ENCODE measurements at regions not wholly inside any gene's neighbourhood (a gene's known extent, or its start where the extent isn't known, plus 50 kb on each side); places are given as distances from the start of the nearest gene placed in this dataset.

DNA sequence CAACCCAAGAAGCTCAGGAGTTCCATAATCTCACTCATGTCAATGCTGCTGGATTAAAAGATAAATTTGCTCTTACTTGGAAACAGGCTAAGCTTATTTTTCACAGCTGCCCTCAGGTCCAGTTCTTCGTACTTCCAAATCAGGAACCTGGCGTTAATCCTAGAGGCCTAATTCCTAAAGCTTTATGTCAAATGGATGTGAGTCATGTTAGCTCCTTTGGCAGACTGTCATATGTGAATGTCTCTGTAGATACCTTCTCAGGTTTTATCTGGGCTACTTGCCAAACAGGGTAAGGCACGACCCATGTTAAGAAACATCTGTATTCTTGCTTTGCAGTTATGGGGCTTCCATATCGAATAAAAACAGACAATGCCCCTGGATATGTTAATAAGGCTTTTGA is 504.6 kb downstream of the ALG10 start:
- H3K9me3 Mint-ChIP-seq (ENCODE audit: unreplicated experiment), result peaks cover 39% of the 10 kb centered on the region
- CTCF ChIA-PET, result no interaction called here
- DNase-seq (ENCODE audit: unreplicated experiment), result peak; percentile 75

DNA sequence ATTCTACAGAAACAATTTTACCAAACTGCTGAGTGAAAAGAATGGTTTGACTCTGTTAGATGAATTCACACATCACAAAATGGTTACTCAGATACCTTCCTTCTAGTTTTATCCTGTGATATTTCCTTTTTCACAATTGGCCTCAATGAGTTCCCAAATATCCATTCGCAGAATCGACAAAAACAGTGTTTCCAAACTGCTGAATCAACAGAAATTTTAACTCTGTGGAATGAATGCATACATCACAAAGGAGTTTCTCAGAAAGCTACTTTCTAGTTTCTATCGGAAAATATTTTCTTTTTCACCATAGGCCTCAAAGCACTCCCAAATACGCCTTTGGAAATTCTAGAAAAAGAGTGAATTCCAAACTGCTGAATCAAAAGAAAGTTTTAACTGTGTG is 525.0 kb downstream of the ALG10 start:
- H3K4me1 Mint-ChIP-seq (ENCODE audit: insufficient read depth, unreplicated experiment), result no peaks in the 10 kb centered on the region
- no peaks in the 10 kb centered on the region for H3K27me3 Mint-ChIP-seq (ENCODE audit: insufficient read depth, unreplicated experiment)
- H3K9me3 Mint-ChIP-seq (ENCODE audit: unreplicated experiment), result peaks cover 9% of the 10 kb centered on the region
- H3K36me3 Mint-ChIP-seq (ENCODE audit: insufficient read depth, unreplicated experiment), result no peaks in the 10 kb centered on the region
- CTCF ChIA-PET, result interaction anchor here (0.6 kb wide), 1 partner anchor 67 kb away, joined by 3 read pairs; no protein-coding TSS in a partner anchor
- POLR2A ChIA-PET, result no interaction called here
- BruUV-seq (replicated peaks), result no TSS peak
- TF ChIP-seq, protein P1, sequence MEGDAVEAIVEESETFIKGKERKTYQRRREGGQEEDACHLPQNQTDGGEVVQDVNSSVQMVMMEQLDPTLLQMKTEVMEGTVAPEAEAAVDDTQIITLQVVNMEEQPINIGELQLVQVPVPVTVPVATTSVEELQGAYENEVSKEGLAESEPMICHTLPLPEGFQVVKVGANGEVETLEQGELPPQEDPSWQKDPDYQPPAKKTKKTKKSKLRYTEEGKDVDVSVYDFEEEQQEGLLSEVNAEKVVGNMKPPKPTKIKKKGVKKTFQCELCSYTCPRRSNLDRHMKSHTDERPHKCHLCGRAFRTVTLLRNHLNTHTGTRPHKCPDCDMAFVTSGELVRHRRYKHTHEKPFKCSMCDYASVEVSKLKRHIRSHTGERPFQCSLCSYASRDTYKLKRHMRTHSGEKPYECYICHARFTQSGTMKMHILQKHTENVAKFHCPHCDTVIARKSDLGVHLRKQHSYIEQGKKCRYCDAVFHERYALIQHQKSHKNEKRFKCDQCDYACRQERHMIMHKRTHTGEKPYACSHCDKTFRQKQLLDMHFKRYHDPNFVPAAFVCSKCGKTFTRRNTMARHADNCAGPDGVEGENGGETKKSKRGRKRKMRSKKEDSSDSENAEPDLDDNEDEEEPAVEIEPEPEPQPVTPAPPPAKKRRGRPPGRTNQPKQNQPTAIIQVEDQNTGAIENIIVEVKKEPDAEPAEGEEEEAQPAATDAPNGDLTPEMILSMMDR (IDR thresholded peaks at IDR 0.05; ENCODE audit: unreplicated experiment), result no peak
- no peak overlapping the region for H3K4me3 Mint-ChIP-seq (ENCODE audit: unreplicated experiment)
- intact Hi-C loops (cut with micrococcal nuclease), result no loop called here
- no peak for DNase-seq (ENCODE audit: unreplicated experiment)
- no peak overlapping the region for H3K27ac Mint-ChIP-seq (ENCODE audit: low read depth, unreplicated experiment)

More for the DNA sequence above, 504.6 kb downstream of the ALG10 start:
- intact Hi-C loops (cut with micrococcal nuclease), result no loop called here
- TF ChIP-seq, protein P1 (IDR thresholded peaks at IDR 0.05; ENCODE audit: unreplicated experiment), result no peak
- H3K27ac Mint-ChIP-seq (ENCODE audit: low read depth, unreplicated experiment), result no peak overlapping the region
- peaks cover 7% of the 10 kb centered on the region for H3K36me3 Mint-ChIP-seq (ENCODE audit: insufficient read depth, unreplicated experiment)
- BruUV-seq (replicated peaks), result no TSS peak
- H3K4me1 Mint-ChIP-seq (ENCODE audit: insufficient read depth, unreplicated experiment), result no peaks in the 10 kb centered on the region
- no peak overlapping the region for H3K4me3 Mint-ChIP-seq (ENCODE audit: unreplicated experiment)
- H3K27me3 Mint-ChIP-seq (ENCODE audit: insufficient read depth, unreplicated experiment), result no peaks in the 10 kb centered on the region
- POLR2A ChIA-PET, result interaction anchor here (0.6 kb wide), 1 partner anchor 18 kb away, joined by 6 read pairs; no protein-coding TSS in a partner anchor

DNA sequence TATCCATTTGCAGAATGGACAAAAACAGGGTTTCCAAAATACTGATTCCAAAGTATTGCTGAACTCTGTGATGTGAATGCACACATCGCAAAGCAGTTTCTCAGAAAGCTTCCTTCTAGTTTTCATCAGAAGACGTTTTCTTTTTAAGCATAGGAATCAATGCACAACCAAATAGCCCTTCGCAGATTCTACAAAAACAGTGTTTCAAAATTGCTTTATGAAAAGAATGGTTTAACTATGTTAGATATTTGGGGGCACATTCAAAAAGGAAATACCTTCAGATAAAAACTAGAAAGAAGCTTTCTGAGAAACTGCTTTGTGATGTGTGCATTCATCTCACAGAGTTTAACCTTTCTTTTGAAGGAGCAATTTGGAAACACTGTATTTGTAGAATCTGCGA is 569.7 kb downstream of the ALG10 start:
- H3K4me1 Mint-ChIP-seq (ENCODE audit: insufficient read depth, unreplicated experiment), result no peaks in the 10 kb centered on the region
- ChIA-PET POLR2A (no interaction called here), CTCF (interaction anchor here (0.6 kb wide), 1 partner anchor 146 kb away, joined by 6 read pairs; no protein-coding TSS in a partner anchor)
- H3K4me3 Mint-ChIP-seq (ENCODE audit: unreplicated experiment), result no peak overlapping the region
- no peaks in the 10 kb centered on the region for H3K36me3 Mint-ChIP-seq (ENCODE audit: insufficient read depth, unreplicated experiment)
- intact Hi-C loops (cut with micrococcal nuclease), result no loop called here
- TF ChIP-seq, protein P1 (IDR thresholded peaks at IDR 0.05; ENCODE audit: unreplicated experiment), result no peak
- no peaks in the 10 kb centered on the region for H3K27me3 Mint-ChIP-seq (ENCODE audit: insufficient read depth, unreplicated experiment)
- no peak overlapping the region for H3K27ac Mint-ChIP-seq (ENCODE audit: low read depth, unreplicated experiment)
- DNase-seq (ENCODE audit: unreplicated experiment), result no peak
- peaks cover 30% of the 10 kb centered on the region for H3K9me3 Mint-ChIP-seq (ENCODE audit: unreplicated experiment)
- BruUV-seq (replicated peaks), result no TSS peak

DNA sequence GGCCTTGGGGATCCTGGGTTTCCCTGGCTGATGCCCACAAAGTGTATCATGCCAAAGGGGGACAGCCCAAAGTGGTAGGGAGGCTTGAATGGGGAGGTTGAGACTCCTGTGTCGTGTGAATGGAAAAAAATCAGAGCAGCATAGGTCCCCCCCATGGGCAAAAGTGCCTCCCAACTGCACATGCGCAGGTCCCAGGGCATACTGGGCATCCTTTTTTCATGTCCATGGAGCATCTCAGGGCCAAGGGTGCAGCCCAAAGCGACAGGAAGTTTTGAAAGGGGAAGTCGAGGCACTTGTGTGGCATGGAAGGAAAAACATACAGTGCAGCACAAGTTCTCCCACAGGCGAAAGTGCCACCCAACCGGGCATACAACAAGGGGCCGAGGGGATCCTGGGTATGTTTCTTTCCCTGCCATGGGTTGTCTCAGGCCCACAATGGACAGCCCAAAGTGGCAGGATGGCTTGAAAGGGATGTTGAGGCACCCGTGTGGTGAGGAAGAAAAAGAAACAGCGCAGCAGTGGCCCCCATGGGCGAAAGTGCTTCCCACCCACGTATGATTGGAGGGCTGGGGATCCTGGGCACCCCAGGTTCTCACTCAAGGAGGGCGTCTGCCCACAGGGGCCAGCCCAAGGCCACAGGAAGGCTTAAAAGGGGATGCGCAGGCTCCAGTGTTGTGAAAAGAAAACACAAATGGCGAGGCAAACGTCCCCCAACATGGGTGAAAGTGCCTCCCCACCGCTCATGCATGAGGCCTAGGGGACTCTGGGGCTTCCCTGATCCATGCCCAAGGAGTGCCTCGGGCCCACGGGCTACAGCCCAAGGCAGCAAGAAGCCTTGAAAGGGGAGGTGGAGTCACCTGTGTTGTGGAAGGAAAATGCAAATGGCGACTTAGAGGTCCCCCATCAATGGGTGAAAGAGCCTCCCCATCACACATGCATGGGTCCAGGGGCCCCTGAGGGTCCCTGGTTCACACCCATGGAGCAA is 573.7 kb downstream of the ALG10 start:
- no TSS peak for BruUV-seq (replicated peaks)
- CTCF ChIA-PET, result no interaction called here
- intact Hi-C loops (cut with micrococcal nuclease), result no loop called here
- no peak overlapping the region for H3K4me3 Mint-ChIP-seq (ENCODE audit: unreplicated experiment)
- no peaks in the 10 kb centered on the region for H3K4me1 Mint-ChIP-seq (ENCODE audit: insufficient read depth, unreplicated experiment)
- no peaks in the 10 kb centered on the region for H3K27me3 Mint-ChIP-seq (ENCODE audit: insufficient read depth, unreplicated experiment)
- TF ChIP-seq, protein P1 (IDR thresholded peaks at IDR 0.05; ENCODE audit: unreplicated experiment), result no peak
- H3K27ac Mint-ChIP-seq (ENCODE audit: low read depth, unreplicated experiment), result no peak overlapping the region
- no peaks in the 10 kb centered on the region for H3K36me3 Mint-ChIP-seq (ENCODE audit: insufficient read depth, unreplicated experiment)
- H3K9me3 Mint-ChIP-seq (ENCODE audit: unreplicated experiment), result peaks cover 40% of the 10 kb centered on the region
- POLR2A ChIA-PET, result no interaction called here
- DNase-seq (ENCODE audit: unreplicated experiment), result no peak

Measured in MCF 10A (cell line).